ENCODE measurements at regions not wholly inside any gene's neighbourhood (a gene's known extent, or its start where the extent isn't known, plus 50 kb on each side); places are given as distances from the start of the nearest gene placed in this dataset.
"Not testable (repeated sequence)": the region's sequence is repeated elsewhere in the genome, so short reads cannot be mapped to it uniquely, and the experiment has no call there.

- no peak for DNase-seq
These were observed 494.4 kb downstream of the TMA16 start for GRCh38 chr4:163988865-163989264.

- peak; percentile 53 for DNase-seq
These were observed 496.9 kb downstream of the TMA16 start for GRCh38 chr4:163991298-163991865.

- no peak for DNase-seq
These were observed 514.9 kb downstream of the TMA16 start for GRCh38 chr4:164009435-164009834.

GRCh38 chr4:164011791-164012190 is 517.3 kb downstream of the TMA16 start:
- DNase-seq, result no peak

GRCh38 chr4:164012396-164013027 is 518.0 kb downstream of the TMA16 start:
- peak; percentile 24 for DNase-seq

GRCh38 chr4:164021947-164022346 is 527.5 kb downstream of the TMA16 start:
- DNase-seq, result no peak

- no peak for DNase-seq
These were observed 528.7 kb downstream of the TMA16 start for GRCh38 chr4:164023214-164023613.

- DNase-seq, result no peak
These were observed 533.3 kb downstream of the TMA16 start for GRCh38 chr4:164027805-164028204.

GRCh38 chr4:164039482-164039881 is 545.0 kb downstream of the TMA16 start:
- no peak for DNase-seq

GRCh38 chr4:164056426-164057142 is 562.1 kb downstream of the TMA16 start:
- DNase-seq, result no peak

- no peak for DNase-seq
These were observed 564.4 kb downstream of the TMA16 start for GRCh38 chr4:164058776-164059445.

GRCh38 chr4:164060456-164060855 is 566.0 kb downstream of the TMA16 start:
- DNase-seq, result no peak

- no peak for DNase-seq
These were observed 573.9 kb downstream of the TMA16 start for GRCh38 chr4:164068392-164068791.

GRCh38 chr4:164070625-164071024 is 576.1 kb downstream of the TMA16 start:
- no peak for DNase-seq

GRCh38 chr4:164081371-164081770 is 586.9 kb downstream of the TMA16 start:
- DNase-seq, result no peak

GRCh38 chr4:164081801-164082200 is 587.3 kb downstream of the TMA16 start:
- no peak for DNase-seq

- no peak for DNase-seq
These were observed 593.2 kb downstream of the TMA16 start for GRCh38 chr4:164087733-164088132.

- no peak for DNase-seq
These were observed 601.0 kb downstream of the TMA16 start for GRCh38 chr4:164095313-164096110.

- DNase-seq, result no peak
These were observed 602.5 kb downstream of the TMA16 start for GRCh38 chr4:164096766-164097518.

GRCh38 chr4:164100741-164101365 is 606.4 kb downstream of the TMA16 start:
- not testable (repeated sequence) for DNase-seq

- DNase-seq, result no peak
These were observed 614.5 kb downstream of the TMA16 start for GRCh38 chr4:164108971-164109370.

GRCh38 chr4:164109503-164109902 is 615.0 kb downstream of the TMA16 start:
- peak; percentile 87 for DNase-seq
